GM12878 (cell line): ENCODE measurements at regions not wholly inside any gene's neighbourhood (a gene's known extent, or its start where the extent isn't known, plus 50 kb on each side); places are given as distances from the start of the nearest gene placed in this dataset.

ENCODE experiments used
- ATAC-seq: fragments of 200-7000 bp; cut with Tn5 transposase; 3 replicates; pipeline ENCODE4 v1.9.1; 2020; ENCODE audit warnings: mild to moderate bottlenecking, moderate library complexity
- BruUV-seq: library from RNA; stranded (reverse); fragments of 400-500 nt; replicated peaks from 2 replicates; lab custom pipeline; 2021; lab: Mats Ljungman, UMichigan
- CTCF ChIA-PET: fragments of 300-600 bp; sonication (Branson Sonifier 250); formaldehyde crosslinking; extraction: SDS; loops from one replicate; lab custom pipeline; 2021; ENCODE audit warnings: inconsistent platforms; lab: Yijun Ruan, JAX
- POLR2A ChIA-PET: fragments of 350-600 bp; formaldehyde crosslinking; extraction: SDS; loops from one replicate; lab custom pipeline; 2021; ENCODE audit warnings: inconsistent platforms; lab: Charles Lee
- RAD21 ChIA-PET: fragments of 300-600 bp; sonication (Branson Sonifier 250); formaldehyde crosslinking; loops from one replicate; lab custom pipeline; 2023; ENCODE audit warnings: antibody characterized with exemption; ENCODE audit not compliant: unreplicated experiment; lab: Charles Lee
- SMC1A ChIA-PET: fragments of 300-600 bp; sonication (Branson Sonifier 250); formaldehyde crosslinking; loops from one replicate; lab custom pipeline; 2023; ENCODE audit not compliant: unreplicated experiment, uncharacterized antibody; lab: Charles Lee
- DNase-seq: peaks from one replicate; pipeline ENCODE4 v3.0.0-alpha.2; 2011; ENCODE audit warnings: low read depth, low spot score
- FAIRE-seq: peaks from 3 replicates; lab custom pipeline; 2011; peaks lifted over from hg19 to GRCh38; lab: Jason Lieb, UNC
- H2AFZ ChIP-seq: 2 replicates; pipeline ENCODE4 v1.6.0; 2011; ENCODE audit warnings: low read depth, low read length, control low read depth; ENCODE audit not compliant: control insufficient read depth
- H3K27ac ChIP-seq: 2 replicates; pipeline ENCODE4 v1.5.1; 2011; ENCODE audit warnings: control low read depth; ENCODE audit not compliant: control insufficient read depth, insufficient read depth
- H3K27me3 ChIP-seq, 2 experiments: replicated peaks in 1 of 2; 2 replicates each; pipeline versions ENCODE4 v1.6.0 to v1.6.1; 2011; ENCODE audit warnings: low read length in 1 of 2; ENCODE audit not compliant: control insufficient read depth in 2 of 2, insufficient read depth in 2 of 2
- H3K36me3 ChIP-seq, 2 experiments: 2 replicates each; pipeline ENCODE4 v1.5.1; 2011; ENCODE audit warnings: low read length in 1 of 2; ENCODE audit not compliant: control insufficient read depth in 2 of 2, insufficient read depth in 2 of 2
- H3K4me1 ChIP-seq: 2 replicates; pipeline ENCODE4 v1.6.1; 2011; ENCODE audit warnings: mild to moderate bottlenecking, low read length, moderate library complexity, mixed read lengths; ENCODE audit not compliant: control insufficient read depth, insufficient read depth
- H3K4me2 ChIP-seq: 2 replicates; pipeline ENCODE4 v1.6.0; 2011; ENCODE audit warnings: control low read depth; ENCODE audit not compliant: control insufficient read depth, insufficient read depth
- H3K4me3 ChIP-seq: fragments of 200-600 bp; sonication (generic); 2 replicates; pipeline ENCODE4 v1.5.1; 2016
- H3K79me2 ChIP-seq: 2 replicates; pipeline ENCODE4 v1.6.0; 2011; ENCODE audit warnings: low read length; ENCODE audit not compliant: control insufficient read depth, insufficient read depth
- H3K9ac ChIP-seq: 2 replicates; pipeline ENCODE4 v1.8.0; 2011; ENCODE audit warnings: low read length, control low read depth, mixed read lengths; ENCODE audit not compliant: control insufficient read depth, insufficient read depth
- H3K9me3 ChIP-seq: replicated peaks from 3 replicates; pipeline ENCODE4 v1.5.1; 2011; ENCODE audit warnings: mild to moderate bottlenecking, low read length; ENCODE audit not compliant: control insufficient read depth, insufficient read depth
- H4K20me1 ChIP-seq: 2 replicates; pipeline ENCODE4 v1.6.0; 2011; ENCODE audit not compliant: control insufficient read depth, insufficient read depth
- CHD1 ChIP-seq: IDR thresholded peaks from 2 replicates; pipeline ENCODE4 v1.6.1; 2012; ENCODE audit warnings: low read depth, low read length, improper control_type of control experiment
- EGR1 ChIP-seq, 2 experiments: IDR thresholded peaks; 1 replicate in 1 of 2; 2 replicates in 1 of 2; pipeline ENCODE4 v1.6.1; 2011 to 2012; ENCODE audit warnings: low read depth in 2 of 2, low read length in 2 of 2, borderline replicate concordance in 1 of 2, mild to moderate bottlenecking in 1 of 2, moderate library complexity in 1 of 2
- FOXM1 ChIP-seq: IDR thresholded peaks from 2 replicates; pipeline ENCODE4 v1.6.1; 2012; ENCODE audit warnings: low read depth, mild to moderate bottlenecking, inconsistent platforms, low read length, moderate library complexity
- GABPA ChIP-seq: IDR thresholded peaks from 2 replicates; pipeline ENCODE4 v1.6.1; 2014; ENCODE audit warnings: antibody characterized with exemption, low read depth, mild to moderate bottlenecking, inconsistent platforms
- IRF4 ChIP-seq: IDR thresholded peaks from 2 replicates; pipeline ENCODE4 v1.6.1; 2011; ENCODE audit warnings: low read depth, low read length
- NFXL1 ChIP-seq: fragments of 450-650 bp; IDR thresholded peaks from 2 replicates; pipeline ENCODE4 v1.6.1; 2017; ENCODE audit warnings: antibody characterized with exemption, mild to moderate bottlenecking, borderline replicate concordance
- RBBP5 ChIP-seq: fragments of 200-600 bp; sonication (generic); conservative IDR thresholded peaks from 2 replicates; pipeline ENCODE4 v1.6.1; 2016
- SIX5 ChIP-seq: IDR thresholded peaks from 2 replicates; pipeline ENCODE4 v1.6.1; 2011; ENCODE audit warnings: mild to moderate bottlenecking, low read depth, low read length, moderate library complexity; ENCODE audit not compliant: severe bottlenecking
- SKIL ChIP-seq: fragments of 450-650 bp; IDR thresholded peaks from 2 replicates; pipeline ENCODE4 v1.6.1; 2017; ENCODE audit warnings: mild to moderate bottlenecking, low read depth, inconsistent platforms; ENCODE audit not compliant: poor library complexity, severe bottlenecking
- SMAD5 ChIP-seq: IDR thresholded peaks from 2 replicates; pipeline ENCODE4 v1.6.1; 2016; ENCODE audit warnings: antibody characterized with exemption, low read depth
- WGBS: methylation state at CpG from one replicate; pipeline ENCODE4 v1.1.6; 2016; ENCODE audit warnings: low lambda C conversion rate; ENCODE audit not compliant: insufficient replicate concordance, insufficient coverage; ENCODE audit errors: missing lambda C conversion rate; 5-methylcytosine and 5-hydroxymethylcytosine counted together
- in situ Hi-C: fragments of 300-500 bp; cut with MboI; formaldehyde crosslinking; loops from 9 replicates; pipeline ENCODE4 v1.14.3; 2018; ENCODE audit warnings: mixed read lengths
- intact Hi-C: fragments of 100-400 bp; cut with micrococcal nuclease; formaldehyde crosslinking; loops from one replicate; pipeline ENCODE4 v1.14.2; 2022; ENCODE audit not compliant: unreplicated experiment
- TF ChIP-seq, protein P1 (sequence below): fragments of 450-650 bp; IDR thresholded peaks from 2 replicates; pipeline ENCODE4 v1.6.1; 2016; ENCODE audit warnings: mild to moderate bottlenecking

DNA sequence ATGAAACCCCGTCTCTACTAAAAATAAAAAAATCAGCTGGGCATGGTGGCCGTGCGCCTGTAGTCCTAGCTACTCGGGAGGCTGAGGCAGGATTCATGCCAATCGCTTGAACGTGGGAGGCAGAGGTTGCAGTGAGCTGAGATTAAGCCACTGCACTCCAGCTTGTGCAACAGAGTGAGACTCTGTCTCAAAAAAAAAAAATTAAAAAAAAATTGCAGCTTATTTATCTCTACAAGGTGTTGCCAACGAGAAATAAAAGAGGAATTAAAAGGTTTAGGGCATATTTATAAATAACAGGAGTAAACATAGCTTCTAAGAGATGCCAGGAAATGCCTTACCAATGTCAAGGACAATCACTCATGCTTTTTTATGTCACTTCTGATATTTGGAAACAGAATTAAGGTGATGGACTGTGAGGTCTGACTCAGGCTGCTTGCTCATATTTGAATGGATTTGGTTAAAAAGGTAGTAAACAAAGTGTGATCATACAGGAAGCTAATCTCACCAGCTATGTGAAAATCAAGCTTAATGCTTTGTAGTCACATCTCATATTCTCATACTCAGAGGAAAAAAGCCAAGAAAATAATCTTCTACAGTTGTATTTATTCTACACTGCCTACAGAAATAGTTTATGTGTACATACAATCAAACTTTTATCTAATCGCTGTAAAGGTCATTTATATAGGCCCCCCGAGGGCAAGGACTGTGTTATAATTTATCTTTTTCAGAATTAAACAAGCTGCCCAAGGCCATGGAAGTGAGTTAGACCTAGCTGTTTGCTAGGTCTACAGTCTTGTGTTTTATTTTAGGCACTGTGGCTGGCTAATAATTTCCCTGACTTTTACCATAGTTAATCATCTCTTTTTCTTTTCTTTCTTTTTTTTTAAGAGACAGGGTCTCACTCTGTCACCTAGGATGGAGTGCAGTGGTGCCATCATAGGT, 61.1 kb upstream of the RBMX start:
- H3K4me3 ChIP-seq: no peak overlapping the region
- FAIRE-seq (no peak), DNase-seq (no peak), ATAC-seq (no peak)
- 47% methylated on average over 9 of the region's 9 CpGs for WGBS
- ChIA-PET CTCF (interaction anchor here (1.2 to 1.4 kb wide), 2 partner anchors 14 to 111 kb away, joined by 3 to 4 read pairs; no protein-coding TSS in a partner anchor), RAD21 (no interaction called here), SMC1A (interaction anchor here (1.0 kb wide), 2 partner anchors 21 to 116 kb away, joined by 3 read pairs; no protein-coding TSS in a partner anchor), POLR2A (no interaction called here)
- H3K36me3 ChIP-seq: no peaks in the 10 kb centered on the region
- no peak overlapping the region for H3K27ac ChIP-seq
- no peak overlapping the region for H3K4me2 ChIP-seq
- no peaks in the 10 kb centered on the region for H4K20me1 ChIP-seq
- no peaks in the 10 kb centered on the region for H3K27me3 ChIP-seq
- H3K4me1 ChIP-seq: no peaks in the 10 kb centered on the region
- in situ Hi-C loops (no loop called here), intact Hi-C loops (no loop called here)
- H2AFZ ChIP-seq: no peak overlapping the region
- H3K79me2 ChIP-seq: no peaks in the 10 kb centered on the region
- TF ChIP-seq SMAD5 (no peak), IRF4 (no peak), GABPA (no peak), RBBP5 (no peak), CHD1 (no peak), SKIL (no peak), SIX5 (no peak), NFXL1 (no peak), FOXM1 (no peak), EGR1 (IDR thresholded peaks at IDR 0.05; ENCODE audit: borderline replicate concordance in 1 of 2, low read depth in 2 of 2, low read length in 2 of 2) (no peak)
- TF ChIP-seq, protein P1, sequence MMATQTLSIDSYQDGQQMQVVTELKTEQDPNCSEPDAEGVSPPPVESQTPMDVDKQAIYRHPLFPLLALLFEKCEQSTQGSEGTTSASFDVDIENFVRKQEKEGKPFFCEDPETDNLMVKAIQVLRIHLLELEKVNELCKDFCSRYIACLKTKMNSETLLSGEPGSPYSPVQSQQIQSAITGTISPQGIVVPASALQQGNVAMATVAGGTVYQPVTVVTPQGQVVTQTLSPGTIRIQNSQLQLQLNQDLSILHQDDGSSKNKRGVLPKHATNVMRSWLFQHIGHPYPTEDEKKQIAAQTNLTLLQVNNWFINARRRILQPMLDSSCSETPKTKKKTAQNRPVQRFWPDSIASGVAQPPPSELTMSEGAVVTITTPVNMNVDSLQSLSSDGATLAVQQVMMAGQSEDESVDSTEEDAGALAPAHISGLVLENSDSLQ: no peak
- no TSS peak for BruUV-seq
- no peaks in the 10 kb centered on the region for H3K9me3 ChIP-seq
- no peak overlapping the region for H3K9ac ChIP-seq
